Epithelial cell of esophagus (primary cell): ENCODE measurements at regions not wholly inside any gene's neighbourhood (a gene's known extent, or its start where the extent isn't known, plus 50 kb on each side); places are given as distances from the start of the nearest gene placed in this dataset.
A peak's percentile ranks its signal among the peaks of the same experiment; 100 is the strongest.

Experiments used
- DNase-seq: peaks from one replicate; pipeline ENCODE4 v3.0.0; 2010; ENCODE audit warnings: low read depth
- H3K4me3 ChIP-seq: 2 replicates; pipeline ENCODE4 v1.5.1; 2011; ENCODE audit warnings: mild to moderate bottlenecking, low read length, control low read depth
- TF ChIP-seq, protein P1 (sequence below): IDR thresholded peaks from 2 replicates; pipeline ENCODE4 v1.5.1; 2011; ENCODE audit warnings: low read depth, mild to moderate bottlenecking, low read length, control low read depth, inconsistent platforms; ENCODE audit not compliant: insufficient read depth; ENCODE audit errors: missing control alignments

DNA sequence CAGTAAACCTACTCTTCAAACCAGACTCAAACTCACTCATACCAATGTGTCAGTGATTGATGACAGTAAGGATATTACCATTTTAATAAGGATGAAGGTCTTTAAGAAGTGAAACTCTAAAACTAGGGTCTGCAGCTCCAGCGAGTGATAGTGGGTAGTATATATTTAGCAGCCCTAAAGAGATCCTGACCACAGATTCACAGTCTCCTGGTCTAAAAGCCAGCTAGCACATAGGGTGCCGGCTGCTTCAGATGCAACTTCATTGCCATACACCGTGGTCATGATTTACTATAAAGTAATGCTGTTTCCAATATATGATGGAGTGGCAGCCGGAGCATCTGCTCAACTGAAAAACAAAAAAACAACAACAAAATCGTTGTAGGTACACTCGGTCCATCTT is 99.6 kb upstream of the MDM1 start:
- TF ChIP-seq, protein P1, sequence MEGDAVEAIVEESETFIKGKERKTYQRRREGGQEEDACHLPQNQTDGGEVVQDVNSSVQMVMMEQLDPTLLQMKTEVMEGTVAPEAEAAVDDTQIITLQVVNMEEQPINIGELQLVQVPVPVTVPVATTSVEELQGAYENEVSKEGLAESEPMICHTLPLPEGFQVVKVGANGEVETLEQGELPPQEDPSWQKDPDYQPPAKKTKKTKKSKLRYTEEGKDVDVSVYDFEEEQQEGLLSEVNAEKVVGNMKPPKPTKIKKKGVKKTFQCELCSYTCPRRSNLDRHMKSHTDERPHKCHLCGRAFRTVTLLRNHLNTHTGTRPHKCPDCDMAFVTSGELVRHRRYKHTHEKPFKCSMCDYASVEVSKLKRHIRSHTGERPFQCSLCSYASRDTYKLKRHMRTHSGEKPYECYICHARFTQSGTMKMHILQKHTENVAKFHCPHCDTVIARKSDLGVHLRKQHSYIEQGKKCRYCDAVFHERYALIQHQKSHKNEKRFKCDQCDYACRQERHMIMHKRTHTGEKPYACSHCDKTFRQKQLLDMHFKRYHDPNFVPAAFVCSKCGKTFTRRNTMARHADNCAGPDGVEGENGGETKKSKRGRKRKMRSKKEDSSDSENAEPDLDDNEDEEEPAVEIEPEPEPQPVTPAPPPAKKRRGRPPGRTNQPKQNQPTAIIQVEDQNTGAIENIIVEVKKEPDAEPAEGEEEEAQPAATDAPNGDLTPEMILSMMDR: no peak
- DNase-seq: no peak
- H3K4me3 ChIP-seq: no peak overlapping the region

DNA sequence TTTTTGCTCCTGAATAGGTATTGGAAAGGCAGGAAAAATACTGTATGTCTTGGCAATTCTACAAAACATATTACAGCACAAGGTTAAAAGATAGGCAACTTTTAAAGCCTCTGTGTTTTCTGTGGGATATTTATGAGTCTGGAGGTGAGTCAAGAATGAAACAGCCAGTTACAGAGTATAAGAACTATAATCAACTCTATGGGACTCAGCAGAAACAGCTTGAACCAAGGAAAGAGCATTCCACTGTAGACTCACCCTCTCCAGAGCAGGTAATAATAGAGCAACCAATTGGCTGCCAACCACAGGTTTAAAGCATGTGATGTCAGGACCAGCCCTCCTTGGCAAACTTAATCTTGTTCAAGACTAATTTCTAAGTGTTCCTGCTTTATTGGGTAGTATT is 100.5 kb upstream of the MDM1 start:
- TF ChIP-seq, protein P1: no peak

DNA sequence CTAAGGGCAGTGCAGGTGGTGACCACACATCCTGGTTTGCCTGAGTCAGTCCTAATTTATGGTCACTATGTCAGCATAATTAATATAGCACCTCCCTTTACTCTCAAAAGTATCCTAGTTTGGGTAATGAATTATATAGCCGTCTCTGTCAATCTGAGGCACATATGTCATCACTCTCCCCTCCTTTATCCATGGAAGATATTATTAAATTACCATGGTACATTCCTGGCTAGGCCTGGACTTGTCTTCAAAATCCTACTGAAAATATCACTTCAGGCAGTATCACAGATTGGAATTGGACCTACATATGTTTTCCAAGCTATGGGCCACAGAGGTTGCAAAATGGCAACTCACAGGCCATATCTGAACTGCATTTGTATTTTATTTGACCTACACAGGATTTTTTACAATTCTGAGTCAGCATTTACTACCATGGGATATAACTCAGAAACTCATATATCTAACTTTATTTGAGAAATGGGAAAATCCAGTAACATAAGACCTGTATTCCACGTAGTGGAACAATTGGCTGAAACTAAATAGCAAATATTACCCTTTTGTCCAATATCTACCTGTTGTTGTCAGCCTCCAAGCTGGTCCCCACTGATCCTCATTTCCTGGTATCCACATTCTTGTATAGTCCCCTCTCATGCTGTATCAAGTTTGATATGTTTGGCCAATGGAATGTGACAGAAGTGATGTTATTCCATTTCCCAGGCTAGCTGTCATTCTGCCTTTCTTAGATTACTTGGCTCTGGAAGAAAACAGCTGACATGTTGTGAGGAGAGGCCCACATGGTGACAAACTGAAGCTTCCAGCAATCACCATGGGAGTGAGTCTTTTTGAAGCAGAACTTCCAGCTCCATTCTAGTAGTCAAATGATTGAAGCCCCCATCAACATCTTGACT is 102.5 kb upstream of the MDM1 start:
- no peak overlapping the region for H3K4me3 ChIP-seq
- TF ChIP-seq, protein P1: no peak
- peak; percentile 46 for DNase-seq

More for the DNA sequence above, 100.5 kb upstream of the MDM1 start:
- H3K4me3 ChIP-seq: no peak overlapping the region
- no peak for DNase-seq

DNA sequence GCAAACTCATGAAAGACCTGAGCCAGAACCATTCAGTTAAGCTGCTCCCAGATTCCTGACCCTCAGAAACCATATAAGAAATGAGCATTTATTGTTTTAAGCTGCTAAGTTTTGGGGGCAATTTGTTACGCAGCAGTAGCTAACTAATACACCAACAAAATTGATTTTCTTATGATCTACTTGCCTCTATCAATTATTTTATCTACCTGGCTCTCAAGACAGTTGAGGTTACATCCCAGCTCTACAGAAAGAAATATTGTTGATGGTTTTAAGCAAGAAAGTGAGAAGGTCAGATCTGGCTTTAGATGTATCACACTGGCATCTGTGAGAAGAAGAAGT is 103.1 kb upstream of the MDM1 start:
- no peak overlapping the region for H3K4me3 ChIP-seq
- TF ChIP-seq, protein P1: no peak
- DNase-seq: no peak

DNA sequence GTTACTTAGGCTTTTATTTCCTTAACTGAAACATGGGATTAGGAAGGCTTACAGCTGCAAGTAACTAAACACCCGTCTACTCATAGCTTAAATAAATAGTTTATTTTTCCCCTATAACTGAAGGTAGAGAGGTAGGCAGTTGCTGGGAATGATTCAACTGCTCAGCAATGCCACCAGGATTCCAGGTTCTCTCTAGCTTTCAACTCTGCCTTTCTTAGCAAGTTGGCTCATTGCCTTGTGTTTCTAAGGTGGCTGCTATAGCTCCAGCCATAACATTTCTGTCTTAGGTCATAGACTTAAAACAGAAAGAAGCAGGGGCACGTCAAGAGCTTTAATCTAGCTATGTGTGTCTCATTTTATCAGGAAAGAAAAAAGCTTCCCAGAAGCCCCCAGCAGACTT is 103.7 kb upstream of the MDM1 start:
- DNase-seq: peak; percentile 63
- TF ChIP-seq, protein P1: no peak
- no peak overlapping the region for H3K4me3 ChIP-seq

DNA sequence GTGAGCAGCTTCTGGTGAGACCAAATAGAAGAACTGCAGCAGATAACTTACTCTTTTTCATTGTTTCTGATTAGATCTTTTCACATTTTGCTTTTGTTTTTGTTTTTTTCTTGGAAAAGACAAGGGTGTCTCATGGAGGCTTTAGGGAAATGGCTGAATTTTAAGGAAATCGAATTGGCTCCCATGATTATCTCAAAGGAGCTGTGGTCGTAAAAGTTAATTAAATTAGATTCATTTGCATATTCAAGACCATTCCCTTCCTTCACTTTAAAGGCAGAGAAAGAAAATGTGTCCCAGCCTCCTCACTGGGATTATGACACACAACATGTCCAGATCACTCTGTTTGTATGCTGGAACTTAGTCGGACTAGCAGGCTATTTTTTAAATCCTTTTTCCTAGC is 106.4 kb upstream of the MDM1 start:
- H3K4me3 ChIP-seq: no peak overlapping the region
- TF ChIP-seq, protein P1: no peak
- no peak for DNase-seq
